ENCODE measurements at regions not wholly inside any gene's neighbourhood (a gene's known extent, or its start where the extent isn't known, plus 50 kb on each side); places are given as distances from the start of the nearest gene placed in this dataset.

- H3K4me1 ChIP-seq (ENCODE audit: insufficient read depth, low read length) = peaks cover 23% of the 10 kb centered on the region; the same call in 1 of the 2 replicates
- H3K9me3 ChIP-seq (ENCODE audit: control insufficient read depth, insufficient read depth, low read length) = no peaks in the 10 kb centered on the region
- H3K36me3 ChIP-seq (ENCODE audit: insufficient read depth, low read length) = no peaks in the 10 kb centered on the region
- no peak overlapping the region for H3K9ac ChIP-seq (ENCODE audit: low read depth, low read length)
These were observed 169.0 kb upstream of the BCL6 start for GRCh38 chr3:187914231-187914630.

GRCh38 chr3:187916072-187916471 is 170.8 kb upstream of the BCL6 start:
- no peak overlapping the region for H3K9ac ChIP-seq (ENCODE audit: low read depth, low read length)
- H3K36me3 ChIP-seq (ENCODE audit: insufficient read depth, low read length) = no peaks in the 10 kb centered on the region
- H3K4me1 ChIP-seq (ENCODE audit: insufficient read depth, low read length) = peaks cover 23% of the 10 kb centered on the region; the same call in 1 of the 2 replicates
- H3K9me3 ChIP-seq (ENCODE audit: control insufficient read depth, insufficient read depth, low read length) = no peaks in the 10 kb centered on the region

GRCh38 chr3:187918081-187918644 is 172.9 kb upstream of the BCL6 start:
- peaks cover 23% of the 10 kb centered on the region; the same call in 1 of the 2 replicates for H3K4me1 ChIP-seq (ENCODE audit: insufficient read depth, low read length)

GRCh38 chr3:187919048-187919447 is 173.8 kb upstream of the BCL6 start:
- Histone ChIP-seq H3K4me1 (ENCODE audit: insufficient read depth, low read length) (peaks cover 18% of the 10 kb centered on the region; the same call in 1 of the 2 replicates), H3K9me3 (ENCODE audit: control insufficient read depth, insufficient read depth, low read length) (no peaks in the 10 kb centered on the region), H3K9ac (ENCODE audit: low read depth, low read length) (no peak overlapping the region), H3K36me3 (ENCODE audit: insufficient read depth, low read length) (no peaks in the 10 kb centered on the region)

More at GRCh38 chr3:187918081-187918644, 172.9 kb upstream of the BCL6 start:
- H3K9me3 ChIP-seq (ENCODE audit: control insufficient read depth, insufficient read depth, low read length) = no peaks in the 10 kb centered on the region
- H3K9ac ChIP-seq (ENCODE audit: low read depth, low read length) = no peak overlapping the region
- H3K36me3 ChIP-seq (ENCODE audit: insufficient read depth, low read length) = no peaks in the 10 kb centered on the region

GRCh38 chr3:187919544-187919943 is 174.3 kb upstream of the BCL6 start:
- Histone ChIP-seq H3K36me3 (ENCODE audit: insufficient read depth, low read length) (no peaks in the 10 kb centered on the region), H3K9me3 (ENCODE audit: control insufficient read depth, insufficient read depth, low read length) (peaks cover 1% of the 10 kb centered on the region; the same call in 1 of the 2 replicates), H3K9ac (ENCODE audit: low read depth, low read length) (no peak overlapping the region), H3K4me1 (ENCODE audit: insufficient read depth, low read length) (peaks cover 18% of the 10 kb centered on the region; the same call in 1 of the 2 replicates)

GRCh38 chr3:187920030-187920429 is 174.8 kb upstream of the BCL6 start:
- H3K9me3 ChIP-seq (ENCODE audit: control insufficient read depth, insufficient read depth, low read length) = peaks cover 6% of the 10 kb centered on the region; the same call in 1 of the 2 replicates
- H3K4me1 ChIP-seq (ENCODE audit: insufficient read depth, low read length) = peaks cover 18% of the 10 kb centered on the region; the same call in 1 of the 2 replicates
- H3K36me3 ChIP-seq (ENCODE audit: insufficient read depth, low read length) = no peaks in the 10 kb centered on the region
- H3K9ac ChIP-seq (ENCODE audit: low read depth, low read length) = no peak overlapping the region

- H3K9ac ChIP-seq (ENCODE audit: low read depth, low read length) = no peak overlapping the region
- H3K36me3 ChIP-seq (ENCODE audit: insufficient read depth, low read length) = no peaks in the 10 kb centered on the region
- peaks cover 12% of the 10 kb centered on the region; the same call in 1 of the 2 replicates for H3K4me1 ChIP-seq (ENCODE audit: insufficient read depth, low read length)
- H3K9me3 ChIP-seq (ENCODE audit: control insufficient read depth, insufficient read depth, low read length) = peaks cover 9% of the 10 kb centered on the region
These were observed 175.6 kb upstream of the BCL6 start for GRCh38 chr3:187920913-187921312.

- Histone ChIP-seq H3K9ac (ENCODE audit: low read depth, low read length) (no peak overlapping the region), H3K4me1 (ENCODE audit: insufficient read depth, low read length) (peaks cover 7% of the 10 kb centered on the region; the same call in 1 of the 2 replicates), H3K9me3 (ENCODE audit: control insufficient read depth, insufficient read depth, low read length) (peaks cover 9% of the 10 kb centered on the region), H3K36me3 (ENCODE audit: insufficient read depth, low read length) (no peaks in the 10 kb centered on the region)
These were observed 176.3 kb upstream of the BCL6 start for GRCh38 chr3:187921391-187922074.

- Histone ChIP-seq H3K4me1 (ENCODE audit: insufficient read depth, low read length) (peaks cover 7% of the 10 kb centered on the region; the same call in 1 of the 2 replicates), H3K36me3 (ENCODE audit: insufficient read depth, low read length) (no peaks in the 10 kb centered on the region), H3K9me3 (ENCODE audit: control insufficient read depth, insufficient read depth, low read length) (peaks cover 13% of the 10 kb centered on the region), H3K9ac (ENCODE audit: low read depth, low read length) (no peak overlapping the region)
These were observed 177.6 kb upstream of the BCL6 start for GRCh38 chr3:187922704-187923416.

- H3K9ac ChIP-seq (ENCODE audit: low read depth, low read length) = no peak overlapping the region
- H3K36me3 ChIP-seq (ENCODE audit: insufficient read depth, low read length) = no peaks in the 10 kb centered on the region
- no peaks in the 10 kb centered on the region for H3K4me1 ChIP-seq (ENCODE audit: insufficient read depth, low read length)
- H3K9me3 ChIP-seq (ENCODE audit: control insufficient read depth, insufficient read depth, low read length) = peaks cover 13% of the 10 kb centered on the region
These were observed 179.4 kb upstream of the BCL6 start for GRCh38 chr3:187924651-187925050.

GRCh38 chr3:187925326-187925725 is 180.1 kb upstream of the BCL6 start:
- no peaks in the 10 kb centered on the region for H3K36me3 ChIP-seq (ENCODE audit: insufficient read depth, low read length)
- H3K9me3 ChIP-seq (ENCODE audit: control insufficient read depth, insufficient read depth, low read length) = peaks cover 13% of the 10 kb centered on the region
- H3K4me1 ChIP-seq (ENCODE audit: insufficient read depth, low read length) = no peaks in the 10 kb centered on the region

GRCh38 chr3:187926620-187927019 is 181.4 kb upstream of the BCL6 start:
- Histone ChIP-seq H3K9me3 (ENCODE audit: control insufficient read depth, insufficient read depth, low read length) (peaks cover 13% of the 10 kb centered on the region), H3K36me3 (ENCODE audit: insufficient read depth, low read length) (no peaks in the 10 kb centered on the region), H3K4me1 (ENCODE audit: insufficient read depth, low read length) (no peaks in the 10 kb centered on the region), H3K9ac (ENCODE audit: low read depth, low read length) (no peak overlapping the region)

More at GRCh38 chr3:187925326-187925725, 180.1 kb upstream of the BCL6 start:
- no peak overlapping the region for H3K9ac ChIP-seq (ENCODE audit: low read depth, low read length)

- Histone ChIP-seq H3K9ac (ENCODE audit: low read depth, low read length) (no peak overlapping the region), H3K9me3 (ENCODE audit: control insufficient read depth, insufficient read depth, low read length) (peaks cover 13% of the 10 kb centered on the region), H3K36me3 (ENCODE audit: insufficient read depth, low read length) (no peaks in the 10 kb centered on the region), H3K4me1 (ENCODE audit: insufficient read depth, low read length) (no peaks in the 10 kb centered on the region)
These were observed 182.3 kb upstream of the BCL6 start for GRCh38 chr3:187927565-187927964.

GRCh38 chr3:187929112-187929816 is 184.0 kb upstream of the BCL6 start:
- no peak overlapping the region for H3K9ac ChIP-seq (ENCODE audit: low read depth, low read length)
- no peaks in the 10 kb centered on the region for H3K4me1 ChIP-seq (ENCODE audit: insufficient read depth, low read length)
- H3K9me3 ChIP-seq (ENCODE audit: control insufficient read depth, insufficient read depth, low read length) = peaks cover 13% of the 10 kb centered on the region
- H3K36me3 ChIP-seq (ENCODE audit: insufficient read depth, low read length) = no peaks in the 10 kb centered on the region

Measured in ES-I3 (cell line).